Hematopoietic multipotent progenitor cell treated with erythropoietin and hydrocortisone succinate and interleukin-3 and kit ligand, for 8 days (in vitro differentiated cells): ENCODE measurements at regions not wholly inside any gene's neighbourhood (a gene's known extent, or its start where the extent isn't known, plus 50 kb on each side); places are given as distances from the start of the nearest gene placed in this dataset.

ENCODE experiments used
- DNase-seq: peaks from one replicate; pipeline ENCODE4 v3.0.0-alpha.2; 2015

- no peak for DNase-seq
Measured at GRCh38 chr12:89946518-89947135, 238.0 kb upstream of the ATP2B1 start.

- DNase-seq, result no peak
Measured at GRCh38 chr12:89945123-89945522, 236.5 kb upstream of the ATP2B1 start.

- no peak for DNase-seq
Measured at GRCh38 chr12:89943463-89943862, 234.8 kb upstream of the ATP2B1 start.

- DNase-seq, result no peak
Measured at GRCh38 chr12:89941436-89941835, 232.8 kb upstream of the ATP2B1 start.

- no peak for DNase-seq
Measured at GRCh38 chr12:89939522-89940215, 231.0 kb upstream of the ATP2B1 start.

- no peak for DNase-seq
Measured at GRCh38 chr12:89936631-89937030, 228.0 kb upstream of the ATP2B1 start.

- no peak for DNase-seq
Measured at GRCh38 chr12:89935850-89936249, 227.2 kb upstream of the ATP2B1 start.

GRCh38 chr12:89933911-89934310 lies 225.3 kb upstream of the ATP2B1 start:
- DNase-seq, result no peak

- no peak for DNase-seq
Measured at GRCh38 chr12:89932954-89933353, 224.3 kb upstream of the ATP2B1 start.

- DNase-seq, result no peak
Measured at GRCh38 chr12:89928467-89928866, 219.8 kb upstream of the ATP2B1 start.

- DNase-seq, result peak; percentile 41
Measured at GRCh38 chr12:89927226-89927698, 218.6 kb upstream of the ATP2B1 start.

- DNase-seq, result no peak
Measured at GRCh38 chr12:89924191-89924590, 215.6 kb upstream of the ATP2B1 start.

GRCh38 chr12:89923091-89923490 lies 214.5 kb upstream of the ATP2B1 start:
- no peak for DNase-seq

- no peak for DNase-seq
Measured at GRCh38 chr12:89920866-89921265, 212.2 kb upstream of the ATP2B1 start.

- no peak for DNase-seq
Measured at GRCh38 chr12:89919241-89919906, 210.7 kb upstream of the ATP2B1 start.

GRCh38 chr12:89918172-89918846 lies 209.7 kb upstream of the ATP2B1 start:
- DNase-seq, result peak; percentile 4

- DNase-seq, result no peak
Measured at GRCh38 chr12:89909753-89910152, 201.1 kb upstream of the ATP2B1 start.

GRCh38 chr12:89907659-89908058 lies 199.0 kb upstream of the ATP2B1 start:
- no peak for DNase-seq

GRCh38 chr12:89906824-89907223 lies 198.2 kb upstream of the ATP2B1 start:
- no peak for DNase-seq

- no peak for DNase-seq
Measured at GRCh38 chr12:89906178-89906577, 197.5 kb upstream of the ATP2B1 start.

- no peak for DNase-seq
Measured at GRCh38 chr12:89901906-89902642, 193.4 kb upstream of the ATP2B1 start.

- no peak for DNase-seq
Measured at GRCh38 chr12:89901319-89901718, 192.7 kb upstream of the ATP2B1 start.

GRCh38 chr12:89899651-89900050 lies 191.0 kb upstream of the ATP2B1 start:
- DNase-seq, result no peak
